K562 (cell line): ENCODE measurements at regions not wholly inside any gene's neighbourhood (a gene's known extent, or its start where the extent isn't known, plus 50 kb on each side); places are given as distances from the start of the nearest gene placed in this dataset.

Experiments used
- CHD2 ChIP-seq: IDR thresholded peaks from 2 replicates; pipeline ENCODE4 v1.6.1; 2011; ENCODE audit warnings: low read depth, low read length
- EZH2 ChIP-seq: IDR thresholded peaks from 2 replicates; pipeline ENCODE4 v1.6.1; 2012; ENCODE audit warnings: low read depth, mild to moderate bottlenecking, inconsistent platforms, low read length, borderline replicate concordance
- KLF16 ChIP-seq: IDR thresholded peaks from 2 replicates; pipeline ENCODE4 v1.6.1; 2016; ENCODE audit warnings: antibody characterized with exemption
- MTF1 ChIP-seq: fragments of 250-450 bp; sonication (Bioruptor Pico); IDR thresholded peaks from 2 replicates; pipeline ENCODE4 v1.9.0; 2021; ENCODE audit warnings: moderate library complexity, mild to moderate bottlenecking, inconsistent platforms, borderline replicate concordance
- NR1H2 ChIP-seq: sonication (generic); formaldehyde crosslinking; IDR thresholded peaks from 2 replicates; pipeline ENCODE4 v1.4.0; 2020; ENCODE audit warnings: mild to moderate bottlenecking, missing genetic modification reagents
- NR2C2 ChIP-seq, 2 experiments: fragments of 200-800 bp in 1 of 2; sonication (Bioruptor generic) in 1 of 2; sonication (generic) in 1 of 2; formaldehyde crosslinking in 1 of 2; IDR thresholded peaks; 2 replicates each; pipeline versions ENCODE4 v1.6.1 to v1.8.0; 2016 to 2022; ENCODE audit warnings: mild to moderate bottlenecking in 1 of 2, missing compliant biosample characterization in 1 of 2, missing genetic modification characterization in 1 of 2, missing genetic modification reagents in 1 of 2
- PML ChIP-seq: IDR thresholded peaks from 2 replicates; pipeline ENCODE4 v1.6.1; 2012; ENCODE audit warnings: low read length, inconsistent platforms
- ZNF282 ChIP-seq: sonication (generic); formaldehyde crosslinking; IDR thresholded peaks from 2 replicates; pipeline ENCODE4 v1.8.1; 2023; ENCODE audit warnings: missing genetic modification reagents

DNA sequence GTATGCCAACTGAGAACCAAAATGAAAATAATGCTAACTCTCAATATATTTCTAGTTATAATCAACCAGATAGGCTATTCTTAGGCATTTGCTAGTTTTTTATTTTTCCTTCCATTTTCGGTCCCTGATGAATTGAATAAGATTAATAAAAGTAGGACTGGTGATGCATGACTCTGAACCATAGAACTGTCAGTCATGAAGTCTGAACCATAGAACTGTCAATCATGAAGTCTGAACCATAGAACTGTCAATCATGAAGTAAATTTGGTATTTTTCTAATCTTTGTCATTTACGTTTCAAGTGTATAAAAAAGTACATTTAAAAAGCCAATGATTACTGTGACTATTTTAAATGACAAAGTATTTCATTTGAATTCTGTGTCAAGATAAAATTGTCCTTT, 460.2 kb upstream of the NDST3 start:
- TF ChIP-seq PML (no peak), CHD2 (no peak), NR2C2 (CRISPR knock-in tag; IDR thresholded peaks at IDR 0.05) (no peak), NR2C2 (tag; IDR thresholded peaks at IDR 0.05) (no peak), EZH2 (no peak), MTF1 (CRISPR knock-in tag) (no peak), NR1H2 (no peak), ZNF282 (CRISPR knock-in tag) (no peak), KLF16 (no peak)
